ENCODE measurements at regions not wholly inside any gene's neighbourhood (a gene's known extent, or its start where the extent isn't known, plus 50 kb on each side); places are given as distances from the start of the nearest gene placed in this dataset.
A peak's percentile ranks its signal among the peaks of the same experiment; 100 is the strongest.

DNA sequence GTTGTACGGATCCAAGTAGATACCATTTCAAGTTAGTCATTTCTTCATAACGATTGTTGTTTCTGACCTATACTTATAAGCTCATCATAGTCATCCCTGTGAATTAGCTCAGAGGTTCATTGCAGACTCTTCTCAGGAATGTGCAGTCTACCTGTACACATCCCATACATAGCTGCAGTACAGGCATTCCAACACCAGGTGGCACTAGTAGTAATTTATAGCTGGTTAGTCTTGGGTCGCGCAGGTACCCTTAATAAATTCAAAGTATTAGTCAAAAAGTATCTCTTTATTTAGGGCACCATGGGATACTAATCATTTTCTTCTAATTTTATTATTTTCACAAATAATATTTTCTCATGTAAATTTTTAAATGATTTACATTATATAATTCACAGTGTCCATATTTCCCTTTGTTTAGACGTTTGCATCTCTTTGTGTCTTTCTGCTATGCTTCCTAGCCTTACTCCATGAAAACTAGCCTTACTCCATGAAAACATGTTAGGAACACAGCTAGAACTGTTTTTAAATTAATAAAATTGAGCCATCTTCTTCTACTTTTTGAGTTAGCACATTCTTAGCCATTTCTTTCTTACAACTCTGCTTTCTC, 128.6 kb upstream of the FAM83B start:
- DNase-seq (ENCODE audit: low read depth in 2 of 2) = peak in 1 of 2 experiments; percentile 61

DNA sequence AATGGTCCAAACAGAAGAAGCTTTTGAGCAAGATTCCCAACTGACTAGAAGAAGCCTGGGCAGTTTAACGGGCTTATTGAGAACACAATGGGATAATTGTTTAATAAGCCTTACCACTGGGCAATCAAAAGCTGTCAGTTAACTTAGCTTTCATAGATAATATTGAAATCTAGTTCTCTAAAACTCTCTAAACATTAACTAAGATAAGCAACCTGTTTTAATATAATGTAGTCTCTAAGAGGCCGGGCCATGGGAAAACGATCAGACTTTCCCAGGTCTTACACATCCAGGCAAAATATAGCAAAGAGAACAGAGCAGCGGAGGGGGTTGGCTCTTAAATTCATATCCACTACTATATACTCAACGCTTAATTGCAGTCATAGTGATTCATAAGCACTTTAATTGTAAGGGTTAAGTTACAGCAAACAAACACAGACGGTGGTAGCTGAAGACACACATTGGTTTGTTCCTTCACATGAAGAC, 128.0 kb upstream of the FAM83B start:
- DNase-seq (ENCODE audit: low read depth in 2 of 2) = no peak

DNA sequence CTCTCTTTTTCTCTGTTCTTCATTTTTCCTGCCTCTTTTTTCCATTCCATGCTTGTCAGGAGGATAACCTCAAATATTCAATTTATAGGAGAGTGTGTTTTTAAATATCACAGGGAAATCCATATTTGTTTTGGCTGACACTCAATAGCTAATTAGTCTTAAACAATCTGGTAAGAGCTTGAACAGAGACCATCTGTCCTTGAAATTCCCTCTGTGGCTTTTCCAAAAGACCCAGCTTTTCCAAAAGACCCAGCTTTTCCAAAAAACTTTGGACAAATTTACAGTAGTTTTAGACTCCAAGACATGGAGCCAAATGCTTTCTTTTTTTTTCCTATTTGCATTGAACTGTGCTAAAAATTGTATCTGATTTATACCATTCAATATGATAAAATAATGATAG, 127.4 kb upstream of the FAM83B start:
- DNase-seq (ENCODE audit: low read depth in 2 of 2) = no peak

DNA sequence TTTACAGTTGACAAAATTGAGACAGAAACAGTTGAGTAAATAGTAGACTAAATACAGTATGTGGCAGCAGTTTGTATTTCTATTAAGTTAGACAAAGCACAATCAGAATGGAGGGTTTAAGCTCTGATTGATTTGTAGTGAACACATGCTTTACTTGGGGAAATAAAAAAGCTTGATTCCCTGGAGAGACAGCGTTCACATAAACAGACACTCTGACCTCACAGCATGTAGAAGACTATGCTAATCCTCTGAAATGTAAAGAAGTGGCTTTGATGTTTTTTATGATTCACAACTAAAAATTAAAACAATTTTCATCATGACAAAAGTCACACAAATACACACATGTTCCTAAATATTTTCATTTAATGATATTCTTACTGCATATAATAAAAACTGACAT, 126.9 kb upstream of the FAM83B start:
- no peak for DNase-seq (ENCODE audit: low read depth in 2 of 2)

DNA sequence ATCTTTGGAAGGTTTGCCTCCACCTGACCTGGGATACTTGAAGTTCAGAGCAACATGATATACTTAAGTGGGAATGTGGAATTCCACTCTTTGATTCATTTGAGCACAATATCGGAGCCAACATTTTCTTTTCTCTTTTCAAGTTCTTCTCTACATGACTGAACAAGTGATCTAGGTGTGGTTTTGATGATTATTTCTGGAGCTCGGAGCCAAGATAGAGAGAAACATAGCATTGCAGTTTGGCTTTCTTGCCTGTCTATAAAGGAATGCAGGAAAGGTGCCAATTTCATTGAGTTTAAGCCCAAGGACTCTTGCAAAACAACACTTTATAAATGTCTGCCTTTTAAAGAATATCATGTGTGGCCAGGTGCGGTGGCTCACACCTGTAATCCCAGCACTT, 124.2 kb upstream of the FAM83B start:
- DNase-seq (ENCODE audit: low read depth in 2 of 2) = no peak

DNA sequence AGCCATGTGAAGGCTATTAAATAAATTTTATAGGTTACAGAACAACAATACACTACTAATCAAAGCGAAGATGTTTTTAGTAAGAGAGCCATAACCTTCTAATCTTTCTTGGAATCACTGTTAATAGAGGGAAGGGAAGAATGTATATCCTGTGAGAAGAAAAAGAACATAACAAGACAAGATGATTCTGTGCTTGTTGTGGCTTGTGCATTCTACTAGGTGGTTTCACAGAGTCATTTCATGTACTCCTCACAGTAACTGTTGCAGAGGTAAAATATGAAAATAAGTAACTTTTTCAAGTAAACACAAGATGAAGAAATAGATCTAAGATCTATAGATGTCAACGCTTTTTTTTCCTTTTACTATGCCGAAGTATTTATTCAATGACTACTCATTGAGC, 116.9 kb upstream of the FAM83B start:
- no peak for DNase-seq (ENCODE audit: low read depth in 2 of 2)

DNA sequence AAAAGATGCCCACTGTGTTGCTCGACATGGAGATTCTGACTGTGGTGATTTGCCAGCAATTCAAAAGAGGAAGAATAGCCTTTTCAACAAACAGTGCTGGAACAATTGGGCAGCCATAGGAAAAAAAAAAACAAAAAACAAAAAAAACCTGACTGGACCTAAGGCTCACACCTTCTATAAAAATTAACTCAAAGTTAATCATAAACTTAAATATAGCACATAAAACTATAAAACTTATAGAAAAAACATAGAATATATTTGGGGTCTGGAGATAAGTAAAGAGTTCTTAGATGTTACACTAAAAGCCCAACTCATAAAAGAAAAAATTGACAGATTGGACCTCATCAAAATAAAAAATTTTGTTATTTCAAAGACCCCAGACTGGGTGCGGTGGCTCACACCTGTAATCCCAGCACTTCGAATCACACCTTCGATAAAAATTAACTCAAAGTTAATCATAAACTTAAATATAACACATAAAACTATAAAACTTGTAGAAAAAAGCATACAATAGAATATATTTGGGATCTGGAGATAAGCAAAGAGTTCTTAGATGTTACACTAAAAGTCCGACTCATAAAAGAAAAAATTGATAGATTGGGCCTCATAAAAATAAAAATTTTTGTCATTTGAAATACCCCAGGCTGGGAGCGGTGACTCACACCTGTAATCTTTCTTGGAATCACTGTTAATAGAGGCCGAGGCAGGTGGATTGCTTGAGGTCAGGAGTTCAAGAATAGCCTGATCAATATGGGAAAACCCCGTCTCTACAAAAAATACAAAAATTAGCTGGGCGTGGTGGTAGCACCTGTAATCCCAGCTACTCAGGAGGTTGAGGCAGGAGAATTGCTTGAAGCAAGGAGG, 115.6 kb upstream of the FAM83B start:
- DNase-seq (ENCODE audit: low read depth in 2 of 2) = no peak

DNA sequence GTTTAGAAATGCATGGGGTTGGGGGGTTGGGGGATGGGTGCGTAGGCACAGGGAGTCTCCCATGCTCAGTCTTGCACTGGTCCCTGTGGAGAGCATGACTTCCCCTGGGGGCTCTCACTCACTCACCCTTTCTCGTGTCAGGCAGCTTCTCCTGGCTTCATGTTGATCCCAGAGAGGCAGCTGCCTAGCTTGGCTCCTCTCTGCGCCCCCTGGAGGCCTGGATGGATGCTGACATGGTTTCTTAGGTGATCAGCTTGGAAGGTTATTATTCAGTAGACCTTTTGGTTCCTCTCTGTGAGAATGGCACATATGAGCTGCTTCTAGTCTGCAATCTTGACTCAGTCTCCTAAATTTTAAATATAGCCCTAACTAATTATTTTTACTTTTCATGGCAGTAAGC, 109.3 kb upstream of the FAM83B start:
- no peak for DNase-seq (ENCODE audit: low read depth in 2 of 2)

DNA sequence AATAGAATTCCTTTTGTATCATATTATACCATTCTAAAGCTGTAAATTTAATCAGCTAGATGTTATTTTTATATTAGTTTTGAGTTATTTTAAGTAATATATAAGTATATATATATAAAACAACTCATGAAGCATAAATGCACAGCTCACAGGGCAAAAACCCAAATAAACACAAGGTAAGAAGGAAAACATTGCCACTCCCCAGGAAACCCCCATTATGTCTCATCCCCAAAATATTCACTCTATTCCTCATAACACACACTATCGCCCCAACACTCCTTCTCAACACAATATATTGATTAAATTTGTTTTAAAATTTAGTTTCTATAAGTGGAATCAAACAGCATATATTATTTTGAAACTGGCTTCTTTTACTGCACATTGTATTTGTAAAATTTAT, 98.6 kb upstream of the FAM83B start:
- no peak for DNase-seq (ENCODE audit: low read depth in 2 of 2)

DNA sequence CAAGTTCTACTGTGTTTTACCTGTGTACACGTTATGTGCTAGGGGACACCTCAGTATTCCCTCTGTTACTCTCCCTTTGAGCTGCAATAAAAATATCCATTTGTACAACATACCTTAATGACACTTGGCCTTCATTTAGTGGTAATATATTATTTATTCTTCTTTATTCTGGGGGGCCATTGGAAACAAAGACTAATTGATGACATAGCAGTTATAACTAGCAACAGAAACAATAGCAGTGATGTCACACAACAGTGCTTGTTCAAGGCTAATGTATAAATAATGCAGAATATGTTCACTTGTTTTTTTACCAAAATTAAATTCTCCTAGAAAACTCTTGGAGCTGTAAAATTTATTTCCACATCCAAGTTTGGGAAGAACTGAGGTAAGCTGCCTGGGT, 92.2 kb upstream of the FAM83B start:
- DNase-seq (ENCODE audit: low read depth in 2 of 2) = no peak

DNA sequence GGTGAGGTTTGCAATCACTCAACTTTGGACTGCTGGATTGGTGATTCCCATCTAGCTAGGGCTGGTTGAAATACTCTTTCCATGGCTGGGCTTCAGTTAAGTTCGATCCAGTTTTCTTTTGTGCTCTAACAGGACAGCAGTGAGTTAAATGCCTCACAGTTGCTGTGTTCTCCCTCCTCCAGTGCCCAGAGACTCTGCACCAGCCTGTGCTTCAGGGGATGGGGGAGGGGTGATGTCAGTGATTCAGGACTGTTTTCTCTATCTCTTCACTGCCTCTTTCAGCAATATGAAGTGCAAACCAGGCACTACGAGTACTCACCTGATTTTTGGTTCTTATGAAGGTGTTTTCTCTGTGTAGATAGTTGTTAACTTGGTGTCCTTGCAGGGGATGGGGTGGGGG, 88.2 kb upstream of the FAM83B start:
- DNase-seq (ENCODE audit: low read depth in 2 of 2) = no peak

DNA sequence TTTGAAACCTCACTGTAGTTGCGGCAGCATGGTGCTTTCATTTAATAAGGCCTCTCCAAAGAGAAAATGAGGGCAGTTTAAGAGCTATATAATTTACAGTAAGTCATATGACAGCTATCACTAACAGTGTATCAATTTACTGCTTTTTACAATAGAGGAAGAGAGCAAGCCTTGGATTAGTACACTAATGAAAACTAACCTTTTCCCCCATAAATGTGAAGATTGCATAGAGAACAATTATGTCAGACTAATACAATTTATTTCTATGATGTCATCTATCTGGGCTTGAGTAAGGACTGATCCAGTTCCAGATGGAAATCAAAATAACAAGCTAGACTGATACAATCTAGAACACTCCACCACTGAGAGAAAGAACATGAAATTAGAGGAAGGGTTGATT, 78.1 kb upstream of the FAM83B start:
- no peak for DNase-seq (ENCODE audit: low read depth in 2 of 2)

DNA sequence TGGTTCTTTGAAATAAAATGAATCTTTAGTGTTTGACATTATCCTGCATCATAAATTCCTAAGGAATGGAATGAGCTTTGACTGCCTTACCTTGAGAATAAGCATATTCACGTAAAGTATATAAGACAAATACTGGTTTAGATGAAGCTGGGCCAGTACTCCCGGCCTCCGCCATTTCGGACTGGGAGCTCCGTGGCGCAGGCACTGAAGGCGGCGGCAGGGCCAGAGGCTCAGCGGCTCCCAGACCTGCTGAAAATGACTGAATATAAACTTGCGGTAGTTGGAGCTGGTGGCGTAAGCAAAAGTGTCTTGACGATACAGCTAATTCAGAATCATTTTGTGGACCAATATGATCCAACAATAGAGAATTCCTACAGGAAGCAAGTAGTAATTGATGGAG, 76.2 kb upstream of the FAM83B start:
- DNase-seq (ENCODE audit: low read depth in 2 of 2) = no peak

DNA sequence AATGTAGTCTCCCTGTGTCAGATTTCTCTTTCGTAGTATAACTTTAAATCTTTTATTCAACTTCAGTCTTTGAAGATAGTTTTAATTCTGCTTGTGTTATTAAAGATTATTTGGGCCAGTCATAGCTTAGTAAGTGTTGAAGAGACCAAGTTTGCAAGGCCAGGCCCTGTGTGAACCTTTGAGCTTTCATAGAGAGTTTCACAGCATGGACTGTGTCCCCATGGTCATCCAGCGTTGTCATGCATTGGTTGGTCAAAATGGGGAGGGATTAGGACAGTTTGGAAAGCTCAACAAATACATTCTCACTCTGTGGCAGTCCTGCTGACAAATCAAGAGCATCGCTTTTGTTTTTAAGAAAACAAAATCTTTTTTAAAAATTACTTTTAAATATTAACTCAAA, 74.6 kb upstream of the FAM83B start:
- no peak for DNase-seq (ENCODE audit: low read depth in 2 of 2)

DNA sequence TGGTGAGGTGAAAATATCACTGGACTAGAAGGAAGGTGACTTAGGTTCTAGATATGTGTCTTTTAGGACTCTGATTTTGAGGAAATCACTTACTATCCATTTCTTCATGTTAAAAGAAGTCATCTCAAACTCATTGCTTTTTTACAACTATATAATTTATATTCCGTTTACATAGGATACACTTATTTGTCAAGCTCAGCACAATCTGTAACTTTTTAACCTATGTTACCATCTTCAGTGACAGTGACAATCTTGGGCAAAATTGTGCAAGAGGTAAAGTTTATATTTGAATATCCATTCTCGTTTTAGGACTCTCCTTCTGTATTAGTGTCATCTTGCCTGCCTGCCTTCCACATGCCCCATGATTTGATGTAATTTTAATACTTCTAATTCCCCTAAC, 74.0 kb upstream of the FAM83B start:
- DNase-seq (ENCODE audit: low read depth in 2 of 2) = no peak

DNA sequence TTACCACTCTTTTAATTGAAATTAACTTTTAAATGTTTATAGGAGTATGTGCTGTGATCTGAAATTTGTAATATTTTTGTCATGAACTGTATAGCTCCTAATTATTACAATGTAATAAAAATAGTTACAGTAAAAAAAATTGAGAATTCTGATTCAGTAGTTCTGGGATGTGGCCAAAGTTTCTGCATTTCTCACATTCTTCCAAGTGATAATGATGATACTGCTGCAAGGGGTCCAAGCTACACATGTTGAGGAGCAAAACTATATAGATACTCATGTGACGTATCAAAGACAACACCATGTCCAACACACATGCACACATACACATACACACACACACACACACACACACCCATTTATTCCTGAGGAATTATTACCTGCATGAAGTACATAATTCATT, 71.0 kb upstream of the FAM83B start:
- DNase-seq (ENCODE audit: low read depth in 2 of 2) = no peak

DNA sequence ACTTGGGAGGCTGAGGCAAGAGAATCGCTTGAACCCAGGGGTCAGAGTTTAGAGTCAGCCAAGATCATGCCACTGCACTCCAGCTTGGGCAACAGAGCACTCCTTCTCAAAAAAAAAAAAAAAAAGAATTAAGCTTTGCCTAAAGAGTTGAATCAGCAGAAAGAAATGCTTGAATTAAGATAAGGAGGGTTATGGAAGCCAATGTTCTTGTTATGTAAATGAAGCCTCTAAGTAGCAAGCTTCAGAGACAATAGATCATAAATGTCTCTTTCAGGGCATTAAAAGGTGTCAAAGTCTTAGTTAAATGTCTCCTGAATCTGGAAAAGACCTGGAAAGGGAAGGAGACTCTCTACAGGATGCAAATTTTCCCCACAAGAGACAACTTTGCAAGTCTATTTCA, 69.7 kb upstream of the FAM83B start:
- no peak for DNase-seq (ENCODE audit: low read depth in 2 of 2)

DNA sequence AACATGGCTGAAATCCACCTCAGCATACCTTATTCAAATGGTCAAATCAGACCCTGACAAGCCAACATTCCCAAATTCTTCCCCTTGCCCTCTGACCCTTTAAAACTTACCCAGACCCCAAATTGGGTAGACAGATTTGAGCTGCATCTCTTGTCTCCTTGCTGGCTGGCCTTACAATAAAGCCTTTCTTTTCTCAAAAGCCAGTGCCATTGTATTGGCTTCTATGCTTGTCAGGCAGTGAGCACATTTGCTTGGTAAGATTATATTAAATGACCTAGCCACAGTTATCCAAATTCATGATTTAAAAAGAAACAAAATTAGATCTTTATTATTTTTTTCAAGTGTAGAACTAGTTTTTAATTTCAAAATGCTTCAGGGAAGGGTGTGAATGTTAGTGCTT, 67.8 kb upstream of the FAM83B start:
- no peak for DNase-seq (ENCODE audit: low read depth in 2 of 2)

DNA sequence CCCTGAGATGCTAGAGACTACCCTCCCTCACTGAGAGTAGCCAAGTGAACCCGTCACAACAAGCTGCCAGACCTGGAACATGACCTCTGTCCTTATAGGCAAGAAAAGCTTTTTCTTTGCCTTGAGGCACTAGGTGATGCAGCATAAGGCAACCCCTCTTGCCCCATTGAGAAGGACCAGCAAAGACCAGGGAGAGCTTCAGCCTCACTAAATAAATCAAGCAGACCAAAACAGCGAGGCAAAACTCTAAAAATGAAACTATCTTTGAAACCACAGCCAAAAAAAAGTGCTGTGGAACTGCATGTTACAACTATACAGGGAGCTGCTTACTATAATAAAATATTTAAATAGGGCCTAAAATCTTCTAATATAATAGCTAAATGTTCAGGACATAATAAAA, 62.6 kb upstream of the FAM83B start:
- DNase-seq (ENCODE audit: low read depth in 2 of 2) = no peak

DNA sequence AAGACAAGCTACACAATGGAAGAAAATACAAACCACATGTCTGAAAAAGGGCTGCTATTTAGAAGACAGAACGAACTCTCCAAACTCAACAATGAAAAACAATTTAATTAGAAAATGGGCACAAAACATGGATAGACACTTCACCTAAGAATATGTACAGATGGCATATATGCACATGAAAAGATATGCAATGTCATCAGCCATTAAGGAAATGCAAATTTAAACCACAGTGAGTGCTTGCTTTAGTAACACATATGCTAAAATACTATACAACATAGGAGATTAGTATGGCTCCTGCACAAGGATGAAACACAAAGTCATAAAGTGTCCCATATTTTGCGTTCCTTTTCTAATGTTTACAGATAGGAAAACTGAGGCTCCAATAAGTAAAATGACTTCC, 60.4 kb upstream of the FAM83B start:
- DNase-seq (ENCODE audit: low read depth in 2 of 2) = no peak

DNA sequence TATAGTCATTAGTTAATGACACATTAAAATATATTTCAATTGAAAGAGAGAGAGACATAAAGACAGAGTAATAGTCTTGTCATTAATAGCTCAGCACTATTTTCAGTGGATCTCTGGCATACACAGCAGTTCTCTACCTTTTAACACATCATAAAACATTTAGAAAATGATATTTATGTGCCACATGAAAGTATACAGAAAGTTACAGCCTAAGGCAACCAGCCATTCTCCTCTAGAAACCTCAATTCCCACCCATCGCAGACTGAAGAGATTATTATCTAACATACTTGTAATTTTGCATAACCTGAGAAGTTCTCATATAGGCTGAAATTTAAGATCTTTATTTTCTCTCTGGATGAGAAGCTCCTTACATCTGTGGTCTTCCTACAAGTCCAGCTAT, 58.7 kb upstream of the FAM83B start:
- no peak for DNase-seq (ENCODE audit: low read depth in 2 of 2)
